HT-29 (cell line): ENCODE measurements at regions not wholly inside any gene's neighbourhood (a gene's known extent, or its start where the extent isn't known, plus 50 kb on each side); places are given as distances from the start of the nearest gene placed in this dataset.
"Not testable (repeated sequence)": the region's sequence is repeated elsewhere in the genome, so short reads cannot be mapped to it uniquely, and the experiment has no call there.

Experiments
- DNase-seq: peaks from one replicate; pipeline ENCODE4 v3.0.0-alpha.2; 2015; ENCODE audit warnings: low spot score

- DNase-seq = no peak
These were observed 215.0 kb downstream of the IL15 start for GRCh38 chr4:141851246-141851891.

GRCh38 chr4:141853091-141853764 is 216.8 kb downstream of the IL15 start:
- DNase-seq = peak; percentile 79

GRCh38 chr4:141858437-141858836 is 222.1 kb downstream of the IL15 start:
- DNase-seq = no peak

- DNase-seq = peak; percentile 45
These were observed 224.6 kb downstream of the IL15 start for GRCh38 chr4:141860974-141861373.

GRCh38 chr4:141870152-141870551 is 233.8 kb downstream of the IL15 start:
- no peak for DNase-seq

- DNase-seq = no peak
These were observed 234.8 kb downstream of the IL15 start for GRCh38 chr4:141871086-141871770.

GRCh38 chr4:141882650-141883049 is 246.3 kb downstream of the IL15 start:
- not testable (repeated sequence) for DNase-seq

- DNase-seq = peak; percentile 28
These were observed 247.7 kb downstream of the IL15 start for GRCh38 chr4:141884070-141884469.

GRCh38 chr4:141885112-141885511 is 248.7 kb downstream of the IL15 start:
- DNase-seq = no peak

GRCh38 chr4:141890279-141890678 is 253.9 kb downstream of the IL15 start:
- DNase-seq = peak; percentile 23

GRCh38 chr4:141891260-141892120 is 255.1 kb downstream of the IL15 start:
- no peak for DNase-seq

GRCh38 chr4:141896687-141897086 is 260.3 kb downstream of the IL15 start:
- no peak for DNase-seq

- DNase-seq = no peak
These were observed 262.0 kb downstream of the IL15 start for GRCh38 chr4:141898346-141898745.

- DNase-seq = no peak
These were observed 262.7 kb downstream of the IL15 start for GRCh38 chr4:141899103-141899502.

GRCh38 chr4:141899541-141899940 is 263.2 kb downstream of the IL15 start:
- DNase-seq = no peak

- DNase-seq = no peak
These were observed 264.5 kb downstream of the IL15 start for GRCh38 chr4:141900856-141901255.

GRCh38 chr4:141905751-141906150 is 269.4 kb downstream of the IL15 start:
- no peak for DNase-seq

- no peak for DNase-seq
These were observed 273.2 kb downstream of the IL15 start for GRCh38 chr4:141909541-141909940.

- no peak for DNase-seq
These were observed 276.4 kb downstream of the IL15 start for GRCh38 chr4:141912831-141913230.

GRCh38 chr4:141913928-141914327 is 277.5 kb downstream of the IL15 start:
- DNase-seq = no peak

GRCh38 chr4:141914746-141915145 is 278.4 kb downstream of the IL15 start:
- no peak for DNase-seq

- DNase-seq = no peak
These were observed 283.3 kb downstream of the IL15 start for GRCh38 chr4:141919649-141920048.
